Lung (tissue), 11 donors: ENCODE measurements at regions not wholly inside any gene's neighbourhood (a gene's known extent, or its start where the extent isn't known, plus 50 kb on each side); places are given as distances from the start of the nearest gene placed in this dataset.

Source experiments
- ATAC-seq: fragments of 200-7000 bp; cut with Tn5 transposase; one replicate; pipeline ENCODE4 v1.9.1; 2020; ENCODE audit warnings: moderate number of reproducible peaks; ENCODE audit not compliant: insufficient read depth, low FRiP score
- DNase-seq, 3 donors: peaks; one replicate each; pipeline ENCODE4 v3.0.0-alpha.2; 2013 to 2017
- H3K27ac ChIP-seq, 2 donors: one replicate each; pipeline ENCODE4 v1.5.1; 2013; ENCODE audit warnings: mild to moderate bottlenecking in 2 of 2, moderate library complexity in 2 of 2, control low read depth in 1 of 2, inconsistent platforms in 1 of 2, low read depth in 1 of 2, low read length in 1 of 2
- H3K27me3 ChIP-seq, 3 donors: one replicate each; pipeline ENCODE4 v1.5.1; 2013; ENCODE audit warnings: low read length in 2 of 3; ENCODE audit not compliant: control insufficient read depth in 3 of 3, insufficient read depth in 3 of 3
- H3K36me3 ChIP-seq, 4 donors: one replicate each; pipeline ENCODE4 v1.5.1; 2013; ENCODE audit warnings: low read length in 4 of 4, mild to moderate bottlenecking in 1 of 4, moderate library complexity in 1 of 4; ENCODE audit not compliant: control insufficient read depth in 4 of 4, insufficient read depth in 4 of 4
- H3K4me1 ChIP-seq, 5 donors: one replicate each; pipeline ENCODE4 v1.5.1; 2013; ENCODE audit warnings: low read length in 5 of 5, mild to moderate bottlenecking in 2 of 5, moderate library complexity in 1 of 5; ENCODE audit not compliant: control insufficient read depth in 5 of 5, insufficient read depth in 5 of 5
- H3K4me3 ChIP-seq: one replicate; pipeline ENCODE4 v1.5.1; 2013; ENCODE audit warnings: mild to moderate bottlenecking, control low read depth, moderate library complexity
- H3K9ac ChIP-seq, 2 donors: one replicate each; pipeline ENCODE4 v1.5.1; 2013; ENCODE audit warnings: low read length in 2 of 2, control low read depth in 1 of 2; ENCODE audit not compliant: insufficient read depth in 1 of 2
- H3K9me3 ChIP-seq, 4 donors: one replicate each; pipeline ENCODE4 v1.5.1; 2013; ENCODE audit warnings: low read length in 3 of 4, mild to moderate bottlenecking in 1 of 4, moderate library complexity in 1 of 4; ENCODE audit not compliant: control insufficient read depth in 4 of 4, insufficient read depth in 3 of 4
- WGBS, 2 donors: extraction: QIAGEN DNeasy Blood & Tissue Kit; methylation state at CpG; one replicate each; pipeline ENCODE4 v1.1.7; 2013; 5-methylcytosine and 5-hydroxymethylcytosine counted together
- TF ChIP-seq, protein P1 (sequence below): IDR thresholded peaks from 2 replicates; pipeline ENCODE4 v1.5.1; 2012; ENCODE audit warnings: mild to moderate bottlenecking; ENCODE audit errors: control extremely low read depth, extremely low read depth
- donor health status: control.
- donor health status: control.
- donor health status: Bipolar disorder and iron deficiency.
- donor health status: healthy.
- donor health status: DM: yes; HTN: yes; CAD: no.

DNA sequence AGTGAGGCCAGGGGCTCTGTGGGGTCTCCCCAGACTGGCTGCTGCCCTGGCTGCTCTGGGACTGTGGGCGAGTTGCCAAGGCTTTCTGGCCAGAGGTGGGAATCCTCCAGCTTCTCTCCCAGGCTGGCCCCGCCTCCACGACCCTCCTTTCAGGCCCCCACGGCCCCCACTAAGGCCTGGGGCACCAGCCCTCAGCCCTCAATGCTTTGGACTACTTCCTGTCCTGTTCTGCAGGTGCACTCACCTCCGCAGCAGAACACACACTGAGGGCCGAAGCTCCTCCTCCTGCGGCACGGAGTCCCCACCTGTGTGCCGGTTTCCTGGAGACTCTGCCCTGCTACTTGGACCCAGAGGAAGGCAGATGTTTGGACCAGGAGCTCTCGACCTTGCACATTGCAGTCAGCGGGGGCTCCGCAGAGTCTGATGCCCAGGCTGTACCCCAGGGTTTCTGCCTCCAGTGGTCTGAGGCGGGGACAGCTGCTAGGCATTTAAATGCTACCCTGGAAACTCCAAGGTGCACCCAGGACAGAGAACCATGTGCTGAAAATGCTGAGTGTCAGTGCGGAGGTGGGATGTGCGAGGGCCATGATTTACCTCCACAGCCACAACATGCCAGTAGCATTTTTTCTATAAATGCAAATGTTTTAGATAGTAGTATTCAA is 223.8 kb downstream of the IRF8 start:
- Histone ChIP-seq H3K4me1 (peaks cover 0 to 20% (median 5%) of the 10 kb centered on the region in 5 donors), H3K4me3 (no peak overlapping the region), H3K27me3 (peaks cover 0 to 3% (median 0%) of the 10 kb centered on the region in 3 donors), H3K36me3 (no peaks in the 10 kb centered on the region), H3K9me3 (peaks cover 0 to 2% (median 0%) of the 10 kb centered on the region in 4 donors), H3K9ac (no peak overlapping the region), H3K27ac (no peak overlapping the region)
- DNase-seq (no peak), ATAC-seq (no peak)
- WGBS, 2 donors, result 64 to 67% methylated on average over 15 of the region's 15 CpGs
- TF ChIP-seq, protein P1, sequence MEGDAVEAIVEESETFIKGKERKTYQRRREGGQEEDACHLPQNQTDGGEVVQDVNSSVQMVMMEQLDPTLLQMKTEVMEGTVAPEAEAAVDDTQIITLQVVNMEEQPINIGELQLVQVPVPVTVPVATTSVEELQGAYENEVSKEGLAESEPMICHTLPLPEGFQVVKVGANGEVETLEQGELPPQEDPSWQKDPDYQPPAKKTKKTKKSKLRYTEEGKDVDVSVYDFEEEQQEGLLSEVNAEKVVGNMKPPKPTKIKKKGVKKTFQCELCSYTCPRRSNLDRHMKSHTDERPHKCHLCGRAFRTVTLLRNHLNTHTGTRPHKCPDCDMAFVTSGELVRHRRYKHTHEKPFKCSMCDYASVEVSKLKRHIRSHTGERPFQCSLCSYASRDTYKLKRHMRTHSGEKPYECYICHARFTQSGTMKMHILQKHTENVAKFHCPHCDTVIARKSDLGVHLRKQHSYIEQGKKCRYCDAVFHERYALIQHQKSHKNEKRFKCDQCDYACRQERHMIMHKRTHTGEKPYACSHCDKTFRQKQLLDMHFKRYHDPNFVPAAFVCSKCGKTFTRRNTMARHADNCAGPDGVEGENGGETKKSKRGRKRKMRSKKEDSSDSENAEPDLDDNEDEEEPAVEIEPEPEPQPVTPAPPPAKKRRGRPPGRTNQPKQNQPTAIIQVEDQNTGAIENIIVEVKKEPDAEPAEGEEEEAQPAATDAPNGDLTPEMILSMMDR, result no peak

DNA sequence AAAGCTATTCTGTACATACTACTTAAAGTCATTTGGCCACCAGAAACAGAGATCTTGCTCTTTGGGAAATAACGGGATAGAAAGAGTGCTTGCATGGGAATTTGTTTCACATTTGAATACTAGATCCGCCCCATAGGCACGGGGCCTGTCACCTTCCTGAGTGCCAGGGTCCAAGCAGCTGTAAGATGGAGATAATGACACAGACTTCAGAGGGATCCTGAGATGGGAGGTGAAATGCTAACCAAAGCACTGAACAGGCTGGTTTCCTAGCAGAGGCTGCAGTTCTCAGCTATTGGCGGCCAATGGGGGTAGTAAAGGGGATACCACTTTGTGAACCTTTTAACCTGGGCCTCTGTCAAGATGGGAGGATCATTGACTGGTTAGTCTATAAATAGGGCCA is 225.4 kb downstream of the IRF8 start:
- Histone ChIP-seq H3K4me1 (peaks cover 0 to 22% (median 5%) of the 10 kb centered on the region in 5 donors), H3K9me3 (peaks cover 0 to 2% (median 0%) of the 10 kb centered on the region in 4 donors), H3K9ac (no peak overlapping the region), H3K27me3 (peaks cover 0 to 3% (median 0%) of the 10 kb centered on the region in 3 donors), H3K4me3 (no peak overlapping the region), H3K36me3 (no peaks in the 10 kb centered on the region), H3K27ac (no peak overlapping the region)
- TF ChIP-seq, protein P1, result no peak
- DNase-seq (no peak), ATAC-seq (no peak)
- 62 to 75% methylated on average over 4 of the region's 4 CpGs for WGBS, 2 donors

DNA sequence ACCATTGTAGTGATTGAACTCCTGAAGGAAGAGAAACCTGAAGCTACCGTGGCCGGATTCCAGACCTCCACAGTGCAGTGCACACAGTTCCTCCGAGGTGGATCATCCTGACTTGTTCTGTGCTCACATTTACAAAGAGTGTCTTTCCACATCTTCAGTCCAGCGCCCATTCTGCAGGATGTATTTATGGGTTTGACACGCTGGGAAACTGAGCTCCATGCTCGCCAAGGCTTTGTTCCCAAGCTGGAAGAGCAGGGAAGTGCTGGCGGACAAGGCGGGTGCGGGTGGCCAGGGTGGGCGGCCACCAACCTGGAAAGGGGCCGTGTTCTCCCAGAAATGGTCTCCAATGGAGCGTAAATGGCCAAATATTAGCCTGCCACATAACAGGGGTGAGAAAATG is 227.9 kb downstream of the IRF8 start:
- WGBS, 2 donors, result 86 to 92% methylated on average over 12 of the region's 12 CpGs
- Histone ChIP-seq H3K27me3 (peaks cover 0 to 3% (median 0%) of the 10 kb centered on the region in 3 donors), H3K4me1 (peaks cover 0 to 34% (median 8%) of the 10 kb centered on the region in 5 donors), H3K9ac (no peak overlapping the region), H3K36me3 (no peaks in the 10 kb centered on the region), H3K27ac (no peak overlapping the region), H3K4me3 (no peak overlapping the region), H3K9me3 (peaks cover 0 to 2% (median 0%) of the 10 kb centered on the region in 4 donors)
- DNase-seq, result no peak
- TF ChIP-seq, protein P1, result no peak
- no peak for ATAC-seq
